ENCODE measurements at regions not wholly inside any gene's neighbourhood (a gene's known extent, or its start where the extent isn't known, plus 50 kb on each side); places are given as distances from the start of the nearest gene placed in this dataset.

DNA sequence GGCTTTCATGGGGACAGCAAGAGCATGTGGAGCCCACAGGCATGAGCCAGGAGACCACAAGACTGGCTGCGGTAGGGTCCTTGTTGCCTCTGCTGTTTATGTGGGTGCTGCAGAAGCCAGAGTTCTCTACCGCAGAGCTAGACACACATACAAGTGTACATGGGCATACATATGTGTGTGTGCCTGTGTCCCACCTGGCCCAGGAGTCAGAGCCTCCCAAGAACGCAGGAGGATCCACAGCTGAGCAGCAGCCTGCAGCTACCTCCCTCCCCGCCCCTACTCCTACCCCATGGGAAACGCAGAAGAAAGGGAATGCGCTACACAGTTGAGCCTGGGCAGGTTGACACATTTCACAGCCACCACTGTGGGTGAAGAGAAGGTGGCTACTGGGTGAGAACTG, 438.1 kb upstream of the SMIM21 start:
- no peak for TF ChIP-seq POLR2A (IDR thresholded peaks at IDR 0.05)
- TF ChIP-seq, protein P1, sequence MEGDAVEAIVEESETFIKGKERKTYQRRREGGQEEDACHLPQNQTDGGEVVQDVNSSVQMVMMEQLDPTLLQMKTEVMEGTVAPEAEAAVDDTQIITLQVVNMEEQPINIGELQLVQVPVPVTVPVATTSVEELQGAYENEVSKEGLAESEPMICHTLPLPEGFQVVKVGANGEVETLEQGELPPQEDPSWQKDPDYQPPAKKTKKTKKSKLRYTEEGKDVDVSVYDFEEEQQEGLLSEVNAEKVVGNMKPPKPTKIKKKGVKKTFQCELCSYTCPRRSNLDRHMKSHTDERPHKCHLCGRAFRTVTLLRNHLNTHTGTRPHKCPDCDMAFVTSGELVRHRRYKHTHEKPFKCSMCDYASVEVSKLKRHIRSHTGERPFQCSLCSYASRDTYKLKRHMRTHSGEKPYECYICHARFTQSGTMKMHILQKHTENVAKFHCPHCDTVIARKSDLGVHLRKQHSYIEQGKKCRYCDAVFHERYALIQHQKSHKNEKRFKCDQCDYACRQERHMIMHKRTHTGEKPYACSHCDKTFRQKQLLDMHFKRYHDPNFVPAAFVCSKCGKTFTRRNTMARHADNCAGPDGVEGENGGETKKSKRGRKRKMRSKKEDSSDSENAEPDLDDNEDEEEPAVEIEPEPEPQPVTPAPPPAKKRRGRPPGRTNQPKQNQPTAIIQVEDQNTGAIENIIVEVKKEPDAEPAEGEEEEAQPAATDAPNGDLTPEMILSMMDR (IDR thresholded peaks at IDR 0.05), result no peak
